HepG2 (cell line): ENCODE measurements at regions not wholly inside any gene's neighbourhood (a gene's known extent, or its start where the extent isn't known, plus 50 kb on each side); places are given as distances from the start of the nearest gene placed in this dataset.

Experiments used
- ATAC-seq: fragments of 200-7000 bp; cut with Tn5 transposase; 3 replicates; pipeline ENCODE4 v1.9.1; 2020; ENCODE audit warnings: mild to moderate bottlenecking, moderate library complexity
- BruUV-seq: library from RNA; stranded (reverse); fragments of 400-500 nt; replicated peaks from 2 replicates; lab custom pipeline; 2021; lab: Mats Ljungman, UMichigan
- CTCF ChIA-PET: fragments of 300-600 bp; formaldehyde crosslinking; extraction: SDS; loops from one replicate; lab custom pipeline; 2021; ENCODE audit warnings: low total read pairs, inconsistent platforms, low intra/inter-chr PET ratio; lab: Yijun Ruan, JAX
- POLR2A ChIA-PET: fragments of 350-600 bp; sonication (Branson Sonifier 250); formaldehyde crosslinking; loops from one replicate; lab custom pipeline; 2020; ENCODE audit warnings: antibody characterized with exemption, inconsistent platforms; lab: Yijun Ruan, JAX
- DNase-seq: peaks from one replicate; pipeline ENCODE4 v3.0.0-alpha.2; 2015; ENCODE audit warnings: low spot score
- FAIRE-seq: peaks from 3 replicates; lab custom pipeline; 2011; peaks lifted over from hg19 to GRCh38; lab: Jason Lieb, UNC
- H2AFZ ChIP-seq: one replicate; pipeline ENCODE4 v1.6.1; 2011; ENCODE audit warnings: low read length, inconsistent platforms
- H3K27ac ChIP-seq: fragments of 300-600 bp; 3 replicates; pipeline ENCODE4 v1.8.0; 2011; ENCODE audit warnings: mixed run types, mild to moderate bottlenecking, mixed read lengths, low read length, inconsistent platforms; ENCODE audit not compliant: insufficient read depth; ENCODE audit errors: extremely low read length
- H3K27me3 ChIP-seq, 2 experiments: fragments of 200-600 bp in 1 of 2; 2 replicates in 1 of 2; 3 replicates in 1 of 2; pipeline versions ENCODE4 v1.6.0 to v1.8.0; 2011; ENCODE audit warnings: low read length in 2 of 2, mild to moderate bottlenecking in 2 of 2, moderate library complexity in 2 of 2, inconsistent platforms in 1 of 2; ENCODE audit not compliant: insufficient read depth in 2 of 2, control insufficient read depth in 1 of 2
- H3K36me3 ChIP-seq, 2 experiments: fragments of 200-600 bp in 1 of 2; replicated peaks in 1 of 2; 2 replicates in 1 of 2; 3 replicates in 1 of 2; pipeline versions ENCODE4 v1.5.1 to v1.8.0; 2011; ENCODE audit warnings: low read length in 2 of 2, inconsistent platforms in 1 of 2; ENCODE audit not compliant: insufficient read depth in 2 of 2, control insufficient read depth in 1 of 2
- H3K4me1 ChIP-seq: 2 replicates; pipeline ENCODE4 v1.5.1; 2012; ENCODE audit warnings: low read length, inconsistent platforms; ENCODE audit not compliant: insufficient read depth
- H3K4me2 ChIP-seq: 2 replicates; pipeline ENCODE4 v1.6.0; 2011; ENCODE audit warnings: low read depth, low read length, inconsistent platforms
- H3K4me3 ChIP-seq, 3 experiments: fragments of 200-600 bp in 1 of 3; sonication (generic), shearing (Covaris generic) in 1 of 3; replicated peaks in 1 of 3; 2 replicates each; pipeline ENCODE4 v1.5.1; 2011 to 2016; ENCODE audit warnings: low read length in 3 of 3, inconsistent platforms in 2 of 3, low read depth in 2 of 3, mild to moderate bottlenecking in 2 of 3, control low read depth in 1 of 3, mixed read lengths in 1 of 3; ENCODE audit not compliant: insufficient read depth in 1 of 3
- H3K79me2 ChIP-seq: one replicate; pipeline ENCODE4 v1.6.1; 2011; ENCODE audit warnings: low read length, inconsistent platforms; ENCODE audit not compliant: insufficient read depth
- H3K9ac ChIP-seq: 2 replicates; pipeline ENCODE4 v1.6.0; 2011; ENCODE audit warnings: mild to moderate bottlenecking, low read depth, low read length, inconsistent platforms; ENCODE audit not compliant: insufficient read depth
- H3K9me3 ChIP-seq: 2 replicates; pipeline ENCODE4 v1.5.1; 2012; ENCODE audit warnings: mild to moderate bottlenecking, low read length
- H4K20me1 ChIP-seq: 2 replicates; pipeline ENCODE4 v1.6.0; 2011; ENCODE audit warnings: inconsistent platforms, mild to moderate bottlenecking, low read length, moderate library complexity; ENCODE audit not compliant: insufficient read depth
- DMAP1 ChIP-seq: IDR thresholded peaks from 2 replicates; pipeline ENCODE4 v1.6.1; 2016
- GFI1 ChIP-seq: sonication (generic); formaldehyde crosslinking; IDR thresholded peaks from 2 replicates; pipeline ENCODE4 v1.5.0; 2020; ENCODE audit warnings: missing genetic modification reagents, mild to moderate bottlenecking, borderline replicate concordance
- GTF2F1 ChIP-seq: fragments of 150-350 bp; IDR thresholded peaks from 2 replicates; pipeline ENCODE4 v1.6.1; 2014; ENCODE audit warnings: low read length
- HIVEP1 ChIP-seq: sonication (generic); formaldehyde crosslinking; IDR thresholded peaks from 2 replicates; pipeline ENCODE4 v1.4.0; 2020; ENCODE audit warnings: mild to moderate bottlenecking, missing genetic modification reagents
- JDP2 ChIP-seq: sonication (generic); formaldehyde crosslinking; IDR thresholded peaks from 2 replicates; pipeline ENCODE4 v1.8.1; 2022; ENCODE audit warnings: missing genetic modification reagents, borderline replicate concordance
- KLF15 ChIP-seq: sonication (generic); formaldehyde crosslinking; IDR thresholded peaks from 2 replicates; pipeline ENCODE4 v1.8.1; 2023; ENCODE audit warnings: borderline replicate concordance, mild to moderate bottlenecking, inconsistent platforms, missing genetic modification reagents, mixed read lengths
- KLF9 ChIP-seq: IDR thresholded peaks from 2 replicates; pipeline ENCODE4 v1.6.1; 2016; ENCODE audit warnings: low read depth
- RAD21 ChIP-seq: fragments of 450-650 bp; formaldehyde crosslinking; IDR thresholded peaks from 2 replicates; pipeline ENCODE4 v1.5.0; 2020; ENCODE audit warnings: mild to moderate bottlenecking
- RELA ChIP-seq: sonication (generic); formaldehyde crosslinking; IDR thresholded peaks from 2 replicates; pipeline ENCODE4 v1.4.0; 2020; ENCODE audit warnings: missing genetic modification reagents
- ZBTB2 ChIP-seq: sonication (generic); formaldehyde crosslinking; IDR thresholded peaks from 2 replicates; pipeline ENCODE4 v1.8.0; 2022; ENCODE audit warnings: low read depth, missing genetic modification reagents
- ZNF18 ChIP-seq: sonication (generic); formaldehyde crosslinking; IDR thresholded peaks from 2 replicates; pipeline ENCODE4 v1.8.0; 2022; ENCODE audit warnings: mild to moderate bottlenecking, missing genetic modification reagents; ENCODE audit not compliant: insufficient replicate concordance
- ZNF282 ChIP-seq: fragments of 450-650 bp; IDR thresholded peaks from 2 replicates; pipeline ENCODE4 v1.6.1; 2018; ENCODE audit not compliant: partially characterized antibody
- ZNF30 ChIP-seq: sonication (generic); formaldehyde crosslinking; IDR thresholded peaks from 2 replicates; pipeline ENCODE4 v1.5.0; 2020; ENCODE audit warnings: mild to moderate bottlenecking, missing genetic modification reagents
- ZNF574 ChIP-seq: sonication (generic); formaldehyde crosslinking; IDR thresholded peaks from 2 replicates; pipeline ENCODE4 v1.4.0; 2020; ENCODE audit warnings: missing genetic modification reagents
- ZNF639 ChIP-seq: conservative IDR thresholded peaks from 2 replicates; pipeline ENCODE4 v1.6.1; 2018; ENCODE audit warnings: missing genetic modification reagents
- ZNF670 ChIP-seq: sonication (generic); formaldehyde crosslinking; IDR thresholded peaks from 2 replicates; pipeline ENCODE4 v1.8.0; 2022; ENCODE audit warnings: mild to moderate bottlenecking, missing genetic modification reagents, borderline replicate concordance
- ZNF720 ChIP-seq: sonication (generic); formaldehyde crosslinking; IDR thresholded peaks from 2 replicates; pipeline ENCODE4 v1.4.0; 2020; ENCODE audit warnings: missing genetic modification reagents
- ZNF777 ChIP-seq: sonication (generic); formaldehyde crosslinking; IDR thresholded peaks from 2 replicates; pipeline ENCODE4 v1.4.0; 2020; ENCODE audit warnings: missing genetic modification reagents
- ZSCAN5A ChIP-seq: sonication (generic); formaldehyde crosslinking; IDR thresholded peaks from 2 replicates; pipeline ENCODE4 v1.8.0; 2022; ENCODE audit warnings: mild to moderate bottlenecking, missing genetic modification reagents, borderline replicate concordance
- WGBS: methylation state at CpG from one replicate; pipeline ENCODE4 v1.1.6; 2017; ENCODE audit warnings: low lambda C conversion rate; 5-methylcytosine and 5-hydroxymethylcytosine counted together
- in situ Hi-C: cut with HindIII; loops from 2 replicates; pipeline ENCODE4 v1.10.0; 2017; ENCODE audit warnings: low pct_unique_long_range_greater_than_20kb; ENCODE audit not compliant: extremely low pct_ligation_motif_present
- intact Hi-C: fragments of 100-400 bp; cut with micrococcal nuclease; formaldehyde crosslinking; loops from one replicate; pipeline ENCODE4 v1.10.0; 2022; ENCODE audit not compliant: unreplicated experiment

- ATAC-seq = peak; percentile 37; the same call in 2 of the 3 replicates
- in situ Hi-C loops = no loop called here
Observed at GRCh38 chr10:112022196-112022595, 161.4 kb downstream of the GPAM start.

More at GRCh38 chr10:112022196-112022595, 161.4 kb downstream of the GPAM start:
- no peaks in the 10 kb centered on the region for H3K9me3 ChIP-seq
- FAIRE-seq (no peak), DNase-seq (no peak)
- 20% methylated on average over 1 of the region's 1 CpG for WGBS
- no peaks in the 10 kb centered on the region for H3K79me2 ChIP-seq
- H4K20me1 ChIP-seq = no peaks in the 10 kb centered on the region
- no peaks in the 10 kb centered on the region for H3K36me3 ChIP-seq
- ChIA-PET POLR2A (no interaction called here), CTCF (no interaction called here)
- intact Hi-C loops = loop anchor here (10.0 kb wide), 1 partner anchor 293 kb away; no protein-coding TSS in a partner anchor
- no peak overlapping the region for H3K4me3 ChIP-seq
- no peaks in the 10 kb centered on the region for H3K4me1 ChIP-seq
- H2AFZ ChIP-seq = no peak overlapping the region
- H3K27me3 ChIP-seq = no peaks in the 10 kb centered on the region
- TF ChIP-seq ZNF777 (CRISPR knock-in tag) (no peak), ZNF18 (CRISPR knock-in tag) (no peak), KLF15 (CRISPR knock-in tag) (no peak), ZNF639 (CRISPR knock-in tag) (no peak), RELA (CRISPR knock-in tag) (no peak), DMAP1 (CRISPR knock-in tag) (no peak), RAD21 (CRISPR knock-in tag) (no peak), JDP2 (CRISPR knock-in tag) (no peak), HIVEP1 (CRISPR knock-in tag) (no peak), ZNF720 (CRISPR knock-in tag) (no peak), GTF2F1 (no peak), ZNF574 (CRISPR knock-in tag) (no peak), ZBTB2 (CRISPR knock-in tag) (no peak), KLF9 (CRISPR knock-in tag) (no peak), ZSCAN5A (no peak), GFI1 (CRISPR knock-in tag) (no peak), ZNF282 (no peak), ZNF670 (CRISPR knock-in tag) (no peak), ZNF30 (CRISPR knock-in tag) (no peak)
- no peak overlapping the region for H3K9ac ChIP-seq
- H3K27ac ChIP-seq = no peak overlapping the region
- BruUV-seq = no TSS peak
- no peak overlapping the region for H3K4me2 ChIP-seq
